ENCODE measurements at regions not wholly inside any gene's neighbourhood (a gene's known extent, or its start where the extent isn't known, plus 50 kb on each side); places are given as distances from the start of the nearest gene placed in this dataset.

DNA sequence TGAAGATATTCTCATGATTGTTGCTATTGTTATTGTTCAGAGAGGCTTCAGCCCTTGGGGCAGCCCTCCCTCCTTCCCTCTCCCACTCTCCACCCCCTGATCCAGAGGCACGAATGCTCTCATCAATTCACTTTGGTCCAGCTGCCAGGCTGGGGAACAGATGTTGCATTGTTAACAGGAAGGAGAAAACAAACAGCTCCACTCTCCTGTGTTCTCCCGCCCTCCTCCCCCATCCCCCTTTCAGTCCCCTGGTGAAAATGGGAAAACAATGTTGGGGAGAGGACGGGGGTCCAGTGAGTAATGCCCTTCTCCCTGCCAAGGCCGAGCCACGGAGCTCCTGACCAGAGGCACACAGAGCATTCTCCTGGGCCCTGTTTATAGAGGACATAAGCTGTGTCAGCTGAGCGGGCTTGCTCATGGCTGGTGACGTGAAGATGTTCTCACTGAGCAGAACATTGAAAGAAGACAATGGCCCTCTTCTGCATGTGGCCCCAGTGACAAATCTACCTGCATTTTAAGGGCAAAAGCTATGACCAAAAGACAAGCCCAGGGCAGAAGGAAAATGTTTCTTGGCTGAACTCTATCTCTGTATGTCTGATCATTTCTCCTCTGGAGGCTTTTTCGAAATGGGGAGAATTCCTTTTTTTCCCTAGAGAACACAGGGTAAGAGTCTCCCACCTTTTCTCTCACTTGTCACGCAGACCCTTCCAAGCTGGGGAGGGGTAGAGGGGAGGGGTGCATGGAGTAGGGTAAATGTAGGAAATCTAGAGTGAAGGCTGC, 111.7 kb downstream of the GLUL start:
- Histone ChIP-seq H3K36me3 (replicated peaks; ENCODE audit: insufficient read depth, low read length) (no peaks in the 10 kb centered on the region), H3K4me1 (ENCODE audit: low read length) (no peaks in the 10 kb centered on the region), H3K4me3 (ENCODE audit: low read length) (no peak overlapping the region), H2AFZ (ENCODE audit: low read length) (no peak overlapping the region), H3K9me2 (replicated peaks; ENCODE audit: insufficient read depth, low read length) (no peaks in the 10 kb centered on the region), H3F3A (ENCODE audit: insufficient read depth, low read length) (no peaks in the 10 kb centered on the region), H3K27ac (ENCODE audit: low read length) (no peak overlapping the region), H3K79me2 (ENCODE audit: low read length) (no peaks in the 10 kb centered on the region), H3K9ac (ENCODE audit: low read length) (no peak overlapping the region), H3K4me2 (ENCODE audit: low read depth, low read length) (no peak overlapping the region), H4K20me1 (ENCODE audit: insufficient read depth, low read length) (no peaks in the 10 kb centered on the region), H3K27me3 (replicated peaks; ENCODE audit: insufficient read depth, low read length) (no peaks in the 10 kb centered on the region), H3K9me3 (replicated peaks; ENCODE audit: insufficient read depth, low read length) (no peaks in the 10 kb centered on the region)
- TF ChIP-seq EZH2phosphoT487 (IDR thresholded peaks at IDR 0.05; ENCODE audit: low read length) (no peak), EZH2 (optimal IDR thresholded peaks at IDR 0.05; ENCODE audit: low read depth, low read length) (no peak)
- TF ChIP-seq, protein P1, sequence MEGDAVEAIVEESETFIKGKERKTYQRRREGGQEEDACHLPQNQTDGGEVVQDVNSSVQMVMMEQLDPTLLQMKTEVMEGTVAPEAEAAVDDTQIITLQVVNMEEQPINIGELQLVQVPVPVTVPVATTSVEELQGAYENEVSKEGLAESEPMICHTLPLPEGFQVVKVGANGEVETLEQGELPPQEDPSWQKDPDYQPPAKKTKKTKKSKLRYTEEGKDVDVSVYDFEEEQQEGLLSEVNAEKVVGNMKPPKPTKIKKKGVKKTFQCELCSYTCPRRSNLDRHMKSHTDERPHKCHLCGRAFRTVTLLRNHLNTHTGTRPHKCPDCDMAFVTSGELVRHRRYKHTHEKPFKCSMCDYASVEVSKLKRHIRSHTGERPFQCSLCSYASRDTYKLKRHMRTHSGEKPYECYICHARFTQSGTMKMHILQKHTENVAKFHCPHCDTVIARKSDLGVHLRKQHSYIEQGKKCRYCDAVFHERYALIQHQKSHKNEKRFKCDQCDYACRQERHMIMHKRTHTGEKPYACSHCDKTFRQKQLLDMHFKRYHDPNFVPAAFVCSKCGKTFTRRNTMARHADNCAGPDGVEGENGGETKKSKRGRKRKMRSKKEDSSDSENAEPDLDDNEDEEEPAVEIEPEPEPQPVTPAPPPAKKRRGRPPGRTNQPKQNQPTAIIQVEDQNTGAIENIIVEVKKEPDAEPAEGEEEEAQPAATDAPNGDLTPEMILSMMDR (IDR thresholded peaks at IDR 0.05; ENCODE audit: low read length), result no peak
- DNase-seq, result no peak

DNA sequence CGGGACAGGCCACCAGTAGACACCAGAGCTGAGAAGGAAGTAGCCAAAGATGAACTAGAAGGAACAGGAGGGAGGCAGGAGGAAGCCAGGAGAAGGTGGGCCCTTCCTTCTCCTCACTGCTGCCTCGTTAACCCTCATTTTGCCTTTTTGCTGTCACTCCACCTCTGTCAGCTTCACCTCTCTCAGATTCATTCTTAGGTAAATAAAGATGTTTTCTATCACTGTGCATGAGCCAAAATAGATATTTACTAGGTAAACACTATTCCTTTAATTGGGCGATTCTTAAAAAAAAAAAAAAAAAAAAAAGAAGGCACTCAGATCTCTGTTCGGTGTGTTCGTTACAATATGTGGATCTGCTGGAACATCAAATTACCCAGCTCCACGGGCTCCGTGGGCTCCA, 112.3 kb downstream of the GLUL start:
- H2AFZ ChIP-seq (ENCODE audit: low read length), result no peak overlapping the region
- H3K27me3 ChIP-seq (replicated peaks; ENCODE audit: insufficient read depth, low read length), result no peaks in the 10 kb centered on the region
- no peaks in the 10 kb centered on the region for H3F3A ChIP-seq (ENCODE audit: insufficient read depth, low read length)
- no peaks in the 10 kb centered on the region for H3K4me1 ChIP-seq (ENCODE audit: low read length)
- TF ChIP-seq EZH2phosphoT487 (IDR thresholded peaks at IDR 0.05; ENCODE audit: low read length) (no peak), EZH2 (optimal IDR thresholded peaks at IDR 0.05; ENCODE audit: low read depth, low read length) (no peak)
- TF ChIP-seq, protein P1 (IDR thresholded peaks at IDR 0.05; ENCODE audit: low read length), result no peak
- H3K4me2 ChIP-seq (ENCODE audit: low read depth, low read length), result no peak overlapping the region
- H4K20me1 ChIP-seq (ENCODE audit: insufficient read depth, low read length), result no peaks in the 10 kb centered on the region
- H3K27ac ChIP-seq (ENCODE audit: low read length), result no peak overlapping the region
- no peak overlapping the region for H3K4me3 ChIP-seq (ENCODE audit: low read length)
- DNase-seq, result no peak
- H3K36me3 ChIP-seq (replicated peaks; ENCODE audit: insufficient read depth, low read length), result no peaks in the 10 kb centered on the region
- no peak overlapping the region for H3K9ac ChIP-seq (ENCODE audit: low read length)
- H3K9me3 ChIP-seq (replicated peaks; ENCODE audit: insufficient read depth, low read length), result no peaks in the 10 kb centered on the region
- H3K9me2 ChIP-seq (replicated peaks; ENCODE audit: insufficient read depth, low read length), result no peaks in the 10 kb centered on the region
- H3K79me2 ChIP-seq (ENCODE audit: low read length), result no peaks in the 10 kb centered on the region

DNA sequence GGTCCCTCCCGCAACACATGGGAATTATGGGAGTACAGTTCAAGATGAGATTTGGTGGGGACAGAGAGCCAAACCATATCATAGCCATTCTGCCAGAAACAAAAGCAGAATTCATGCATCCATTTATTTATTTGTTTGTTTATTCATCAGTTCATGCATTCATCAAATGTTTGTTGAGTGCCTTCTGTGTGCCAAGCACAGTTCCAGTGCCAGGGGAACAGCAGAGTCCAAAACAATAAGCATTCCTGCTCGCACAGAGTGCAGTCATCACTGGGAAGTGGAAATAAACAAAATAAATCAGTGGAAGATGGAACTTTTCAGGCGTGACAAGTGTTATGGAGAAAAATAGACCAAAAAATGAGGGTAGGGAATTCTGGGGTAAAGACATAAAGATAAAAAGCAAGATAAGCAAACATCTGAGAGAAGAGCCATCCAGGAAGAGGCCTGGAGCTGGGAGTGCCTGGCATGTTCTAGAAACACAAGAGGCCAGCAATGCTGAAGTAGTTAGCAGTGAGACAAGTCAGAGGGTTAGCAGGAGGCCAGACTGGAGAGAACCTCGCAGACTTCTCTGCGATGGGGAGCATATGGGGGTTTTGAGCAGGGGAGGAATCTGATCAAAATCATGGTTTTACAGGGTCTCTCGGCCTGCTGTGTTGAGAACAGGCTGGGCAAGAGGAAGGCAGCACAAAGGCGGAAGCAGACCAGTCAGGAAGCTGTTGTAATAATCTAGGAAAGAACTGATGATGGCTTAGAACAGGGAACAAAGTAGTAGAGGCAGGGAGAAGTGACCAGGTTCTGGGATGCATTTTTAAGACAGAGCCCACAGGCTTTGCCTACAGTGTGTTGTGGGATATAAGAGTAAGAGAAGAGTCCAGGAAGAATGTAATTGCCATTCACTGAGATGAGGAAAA, 113.2 kb downstream of the GLUL start:
- no peak overlapping the region for H2AFZ ChIP-seq (ENCODE audit: low read length)

More for the DNA sequence above, 113.2 kb downstream of the GLUL start:
- no peak overlapping the region for H3K4me2 ChIP-seq (ENCODE audit: low read depth, low read length)
- no peaks in the 10 kb centered on the region for H4K20me1 ChIP-seq (ENCODE audit: insufficient read depth, low read length)
- no peak for DNase-seq
- no peak for TF ChIP-seq EZH2phosphoT487 (IDR thresholded peaks at IDR 0.05; ENCODE audit: low read length)
- no peak for TF ChIP-seq EZH2 (optimal IDR thresholded peaks at IDR 0.05; ENCODE audit: low read depth, low read length)
- TF ChIP-seq, protein P1 (IDR thresholded peaks at IDR 0.05; ENCODE audit: low read length), result no peak
- no peaks in the 10 kb centered on the region for H3K27me3 ChIP-seq (replicated peaks; ENCODE audit: insufficient read depth, low read length)
- H3K9me3 ChIP-seq (replicated peaks; ENCODE audit: insufficient read depth, low read length), result no peaks in the 10 kb centered on the region
- H3K36me3 ChIP-seq (replicated peaks; ENCODE audit: insufficient read depth, low read length), result no peaks in the 10 kb centered on the region
- H3K4me3 ChIP-seq (ENCODE audit: low read length), result no peak overlapping the region
- H3K79me2 ChIP-seq (ENCODE audit: low read length), result no peaks in the 10 kb centered on the region
- H3K9ac ChIP-seq (ENCODE audit: low read length), result no peak overlapping the region
- no peaks in the 10 kb centered on the region for H3K4me1 ChIP-seq (ENCODE audit: low read length)
- no peaks in the 10 kb centered on the region for H3F3A ChIP-seq (ENCODE audit: insufficient read depth, low read length)
- H3K27ac ChIP-seq (ENCODE audit: low read length), result no peak overlapping the region
- no peaks in the 10 kb centered on the region for H3K9me2 ChIP-seq (replicated peaks; ENCODE audit: insufficient read depth, low read length)

All from MM.1S (cell line).